ENCODE measurements at regions not wholly inside any gene's neighbourhood (a gene's known extent, or its start where the extent isn't known, plus 50 kb on each side); places are given as distances from the start of the nearest gene placed in this dataset.

DNA sequence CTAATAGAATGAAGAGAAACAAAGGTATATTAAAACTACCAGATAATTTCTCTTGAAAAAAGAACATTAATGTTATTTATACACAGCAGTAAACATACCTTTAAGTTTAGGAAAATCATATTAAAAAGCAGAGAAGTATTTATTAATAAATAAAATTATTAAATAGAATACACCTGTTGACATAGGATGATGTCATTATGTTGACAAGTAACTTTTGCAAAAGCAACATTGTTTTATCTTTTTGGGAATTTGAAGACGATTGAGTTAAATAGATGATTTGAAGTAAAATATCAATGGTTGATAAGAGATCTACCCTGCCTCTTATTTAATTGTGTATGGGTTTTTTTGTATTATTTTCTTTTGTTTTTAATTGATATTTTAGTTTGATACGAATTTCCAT lies 711.1 kb upstream of the NUDT12 start:
- TF ChIP-seq EZH2 (IDR thresholded peaks at IDR 0.05) (no peak), POLR2AphosphoS5 (IDR thresholded peaks at IDR 0.05; ENCODE audit: borderline replicate concordance, low read depth, low read length) (no peak)

All from SK-N-MC (cell line).